NCI-H2171 treated with DMSO at 0.1 percent for 48 hours (cell line): ENCODE measurements at regions not wholly inside any gene's neighbourhood (a gene's known extent, or its start where the extent isn't known, plus 50 kb on each side); places are given as distances from the start of the nearest gene placed in this dataset.
A peak's percentile ranks its signal among the peaks of the same experiment; 100 is the strongest.
"Not testable (repeated sequence)": the region's sequence is repeated elsewhere in the genome, so short reads cannot be mapped to it uniquely, and the experiment has no call there.

Experiments
- DNase-seq: peaks from one replicate; lab custom pipeline; 2025; lab: John Stamatoyannopoulos, UW

GRCh38 chr2:123359636-123360035 is 665.5 kb upstream of the CNTNAP5 start:
- no peak for DNase-seq

DNA sequence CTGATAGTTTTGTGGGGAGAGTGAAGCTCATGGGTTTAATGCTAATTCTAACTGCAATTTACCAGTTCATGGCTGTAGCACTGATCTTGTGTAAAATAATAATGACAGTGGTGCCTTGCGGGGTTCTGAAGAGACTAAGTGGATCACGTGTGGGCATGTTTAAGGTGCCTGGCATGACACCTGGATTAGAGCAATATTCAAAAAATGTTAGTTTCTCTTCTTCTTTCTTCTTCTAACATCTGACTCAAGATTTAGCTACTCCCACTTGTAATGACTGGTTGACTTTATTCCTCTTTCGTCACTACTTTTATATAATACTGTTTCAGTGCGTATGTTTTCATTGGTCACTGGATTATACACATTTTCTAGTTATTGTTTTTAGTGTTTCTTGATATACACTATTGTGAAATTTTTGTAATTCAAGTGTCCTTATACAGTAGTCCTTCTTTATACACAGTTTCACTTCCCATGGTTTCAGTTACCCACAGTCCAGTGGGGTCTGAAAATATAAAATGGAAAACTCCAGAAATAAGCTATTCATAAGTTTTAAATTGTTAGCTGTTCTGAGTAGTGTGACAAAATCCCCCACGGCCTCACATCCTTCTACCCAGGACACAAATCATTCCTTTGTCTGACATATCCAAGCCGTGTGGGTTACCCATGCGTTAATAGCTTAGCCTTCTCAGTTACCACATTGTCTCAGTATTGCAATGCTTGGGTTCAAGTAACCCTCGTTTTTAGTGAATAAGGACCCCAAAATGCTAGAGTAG is 662.2 kb upstream of the CNTNAP5 start:
- no peak for DNase-seq

GRCh38 chr2:123363826-123364225 is 661.3 kb upstream of the CNTNAP5 start:
- no peak for DNase-seq

GRCh38 chr2:123364243-123364896 is 660.7 kb upstream of the CNTNAP5 start:
- no peak for DNase-seq

DNA sequence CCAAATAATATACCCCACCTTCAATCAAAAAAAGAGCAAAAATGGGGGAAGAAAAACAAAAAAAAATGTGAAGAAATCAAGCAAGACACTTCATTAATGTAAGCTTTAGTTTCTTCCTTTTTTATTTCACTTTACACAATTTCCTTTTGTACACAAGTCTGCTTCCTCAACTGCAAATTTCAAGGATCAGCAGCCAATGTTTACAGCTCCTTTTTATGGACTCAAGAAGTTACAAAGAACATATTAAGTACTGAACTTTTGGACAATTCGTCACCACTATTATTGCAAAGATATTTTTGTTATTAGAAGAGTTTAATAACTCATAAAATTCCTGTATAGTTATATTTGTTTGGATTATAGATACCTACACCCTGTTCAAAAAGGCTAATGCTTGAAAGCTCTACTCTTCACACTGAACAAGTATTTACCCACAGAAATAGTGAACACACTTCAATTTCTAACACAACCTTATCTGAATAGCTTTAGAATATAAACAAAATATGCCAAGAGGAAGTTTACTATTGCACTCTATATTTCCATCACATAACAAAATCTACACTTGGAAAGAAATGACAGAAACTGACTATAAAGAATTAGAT is 658.7 kb upstream of the CNTNAP5 start:
- no peak for DNase-seq

GRCh38 chr2:123370186-123370585 is 654.9 kb upstream of the CNTNAP5 start:
- no peak for DNase-seq

- DNase-seq = no peak
Observed at GRCh38 chr2:123371535-123371934, 653.6 kb upstream of the CNTNAP5 start.

GRCh38 chr2:123380370-123380935 is 644.6 kb upstream of the CNTNAP5 start:
- peak; percentile 42 for DNase-seq

- no peak for DNase-seq
Observed at GRCh38 chr2:123415678-123416077, 609.4 kb upstream of the CNTNAP5 start.

- DNase-seq = no peak
Observed at GRCh38 chr2:123419976-123420375, 605.1 kb upstream of the CNTNAP5 start.

DNA sequence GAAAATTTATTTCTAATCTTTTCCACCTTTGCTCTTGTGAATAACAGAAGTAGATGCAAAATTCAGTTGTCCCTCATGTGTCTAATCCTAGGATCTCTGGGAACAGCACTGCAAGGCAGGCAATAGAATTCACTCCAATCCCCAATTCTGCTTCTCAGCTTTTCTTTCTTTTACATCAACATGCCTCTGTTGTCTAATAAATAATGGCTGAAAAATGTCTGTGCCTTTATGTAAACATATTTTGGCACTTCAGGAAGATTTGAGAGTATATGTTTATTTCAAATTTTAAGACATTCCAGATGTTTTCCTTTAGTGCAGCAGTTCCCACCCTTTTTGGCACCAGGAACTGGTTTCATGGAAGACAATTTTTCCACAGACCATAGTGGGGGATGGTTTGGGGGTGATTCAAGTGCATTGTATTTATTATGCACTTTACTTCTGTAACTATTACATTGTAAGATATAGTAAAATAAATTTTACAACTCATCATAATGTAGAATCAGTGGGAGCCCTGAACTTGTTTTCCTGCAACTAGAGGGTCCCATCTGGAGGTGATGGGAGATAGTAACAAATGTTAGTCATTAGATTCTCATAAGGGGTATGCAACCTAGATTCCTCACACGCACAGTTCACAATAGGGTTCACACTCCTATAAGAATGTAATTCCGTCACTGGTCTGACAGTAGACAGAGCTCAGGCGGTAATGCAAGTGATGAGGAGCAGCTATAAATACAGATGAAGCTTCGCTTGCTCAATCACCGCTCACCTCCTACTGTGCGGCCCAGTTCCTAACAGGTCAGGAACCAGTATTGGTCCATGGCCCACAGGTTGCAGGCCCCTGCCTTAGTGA is 590.3 kb upstream of the CNTNAP5 start:
- DNase-seq = no peak

GRCh38 chr2:123438251-123438650 is 586.8 kb upstream of the CNTNAP5 start:
- DNase-seq = no peak

DNA sequence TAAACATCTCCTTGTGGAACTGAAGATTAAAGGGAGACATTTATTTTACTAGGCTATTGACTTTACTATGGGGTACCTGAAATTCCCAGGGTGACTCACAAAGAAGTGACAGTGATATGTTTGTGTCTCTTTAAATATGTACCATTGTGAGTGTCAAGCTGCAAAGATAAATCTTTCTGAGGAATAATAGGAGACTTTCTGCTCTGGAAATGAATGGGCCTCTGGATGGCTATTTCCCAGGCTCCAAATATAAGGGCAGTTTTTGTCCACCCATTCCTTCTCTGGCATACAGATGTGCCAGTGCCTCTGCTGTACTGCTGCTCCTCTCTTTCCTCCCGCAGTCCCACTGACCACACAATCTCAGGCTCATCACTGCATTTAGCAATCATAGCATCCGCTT is 586.4 kb upstream of the CNTNAP5 start:
- DNase-seq = no peak

DNA sequence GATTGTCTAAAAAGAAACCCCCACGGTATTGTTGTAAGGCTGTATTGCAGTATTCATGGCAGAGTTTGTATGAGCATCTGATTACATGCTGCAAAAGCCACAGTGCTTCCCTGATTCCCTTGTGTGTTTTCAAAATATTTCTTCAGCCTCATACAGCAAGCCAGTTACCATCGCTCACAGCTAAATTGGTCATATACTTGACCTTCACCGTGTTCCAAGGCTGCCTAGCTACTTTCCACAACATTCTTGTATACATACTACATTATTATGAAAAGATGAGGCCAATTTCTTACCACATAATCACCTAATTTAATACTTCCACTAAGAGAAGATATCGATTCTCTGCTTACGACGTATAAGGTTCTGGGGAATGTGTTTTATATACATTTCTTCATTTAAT is 576.3 kb upstream of the CNTNAP5 start:
- DNase-seq = no peak

- no peak for DNase-seq
Observed at GRCh38 chr2:123451542-123451941, 573.5 kb upstream of the CNTNAP5 start.

- DNase-seq = peak; percentile 28
Observed at GRCh38 chr2:123453046-123453700, 571.9 kb upstream of the CNTNAP5 start.

DNA sequence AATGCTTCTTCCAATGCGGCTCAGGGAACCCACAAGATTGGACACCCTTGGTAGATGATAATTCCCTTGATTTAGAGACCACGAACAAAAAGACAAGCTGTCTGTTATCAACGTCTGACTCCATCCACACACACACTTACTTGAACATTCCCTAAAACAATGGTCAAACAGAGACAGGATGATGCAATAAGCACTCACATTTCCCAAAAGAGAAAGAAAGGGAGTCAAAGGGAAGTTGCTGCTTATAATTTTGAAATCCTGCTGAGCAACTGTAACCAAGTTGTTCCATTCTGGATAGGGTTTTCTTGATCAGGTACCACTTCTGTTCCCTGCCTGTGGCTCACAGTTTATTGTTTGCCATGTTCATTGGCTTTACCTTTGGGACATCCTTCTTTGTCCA is 571.3 kb upstream of the CNTNAP5 start:
- DNase-seq = no peak

GRCh38 chr2:123455234-123455633 is 569.9 kb upstream of the CNTNAP5 start:
- not testable (repeated sequence) for DNase-seq

DNA sequence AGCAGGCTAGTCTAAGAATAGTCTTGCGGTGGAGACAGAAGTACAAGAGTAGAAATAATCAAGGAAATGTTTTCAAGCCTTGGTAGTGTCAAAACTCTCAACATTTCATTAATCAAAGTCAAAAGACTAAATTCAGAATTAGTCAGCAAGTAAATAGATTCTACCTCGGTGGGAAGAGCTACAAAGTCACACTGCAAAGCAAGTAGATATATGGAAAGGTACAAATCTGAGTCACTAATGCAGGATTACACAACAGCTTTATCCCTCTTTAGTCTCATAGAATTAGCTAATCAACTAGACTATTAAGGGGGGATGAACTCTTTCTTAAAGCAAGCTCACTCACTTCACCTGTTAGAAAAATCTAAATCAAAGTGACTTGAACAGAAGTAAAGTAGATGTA is 568.7 kb upstream of the CNTNAP5 start:
- DNase-seq = no peak

DNA sequence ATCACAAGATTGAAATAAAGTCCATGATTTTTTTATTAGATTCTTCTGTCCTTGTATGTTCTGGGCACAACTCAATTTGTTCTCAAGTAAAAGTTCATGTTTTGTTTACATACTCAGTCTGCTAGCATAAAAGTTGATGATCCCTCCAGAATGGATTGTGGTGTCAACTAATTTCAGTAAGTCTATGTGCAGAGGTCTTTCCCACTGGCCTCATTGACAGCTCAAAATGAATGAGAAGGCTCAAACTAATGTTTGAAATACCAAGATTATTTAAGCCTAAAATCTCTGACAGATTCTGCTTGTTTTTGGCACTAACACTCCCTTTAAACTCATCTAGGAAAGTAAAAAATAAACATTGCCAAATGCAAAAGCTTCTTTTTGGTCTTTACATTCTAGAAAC is 561.2 kb upstream of the CNTNAP5 start:
- DNase-seq = no peak

- DNase-seq = no peak
Observed at GRCh38 chr2:123468071-123468470, 557.0 kb upstream of the CNTNAP5 start.

GRCh38 chr2:123481406-123481805 is 543.7 kb upstream of the CNTNAP5 start:
- DNase-seq = no peak
